ENCODE measurements at regions not wholly inside any gene's neighbourhood (a gene's known extent, or its start where the extent isn't known, plus 50 kb on each side); places are given as distances from the start of the nearest gene placed in this dataset.

- no peaks in the 10 kb centered on the region for H3K9me3 ChIP-seq
- H3K27ac ChIP-seq, result no peak overlapping the region
- no peaks in the 10 kb centered on the region for H3K27me3 ChIP-seq
- no peaks in the 10 kb centered on the region for H3K36me3 ChIP-seq
- DNase-seq, result no peak
- intact Hi-C loops (cut with DNase I), result no loop called here
- TF ChIP-seq CTCF (IDR thresholded peaks at IDR 0.05), result no peak
- H3K4me3 ChIP-seq, result no peak overlapping the region
- H3K4me1 ChIP-seq, result no peaks in the 10 kb centered on the region
- H3K9ac ChIP-seq (ENCODE audit: low read depth in 2 of 2, low read length in 2 of 2), result no peak overlapping the region
Measured at GRCh38 chr9:87213948-87214347, 266.6 kb upstream of the GAS1 start.

- no peak for DNase-seq
- intact Hi-C loops (cut with DNase I), result no loop called here
- no peak for TF ChIP-seq CTCF (IDR thresholded peaks at IDR 0.05)
- H3K4me1 ChIP-seq, result no peaks in the 10 kb centered on the region
- H3K9ac ChIP-seq (ENCODE audit: low read depth in 2 of 2, low read length in 2 of 2), result no peak overlapping the region
- no peak overlapping the region for H3K27ac ChIP-seq
- no peak overlapping the region for H3K4me3 ChIP-seq
- no peaks in the 10 kb centered on the region for H3K9me3 ChIP-seq
- H3K27me3 ChIP-seq, result no peaks in the 10 kb centered on the region
- no peaks in the 10 kb centered on the region for H3K36me3 ChIP-seq
Measured at GRCh38 chr9:87214991-87215390, 267.7 kb upstream of the GAS1 start.

- no peaks in the 10 kb centered on the region for H3K4me1 ChIP-seq
- intact Hi-C loops (cut with DNase I), result no loop called here
- H3K27ac ChIP-seq, result no peak overlapping the region
- no peak overlapping the region for H3K9ac ChIP-seq (ENCODE audit: low read depth in 2 of 2, low read length in 2 of 2)
- DNase-seq, result no peak
- no peaks in the 10 kb centered on the region for H3K36me3 ChIP-seq
- no peak for TF ChIP-seq CTCF (IDR thresholded peaks at IDR 0.05)
- H3K27me3 ChIP-seq, result no peaks in the 10 kb centered on the region
- H3K9me3 ChIP-seq, result no peaks in the 10 kb centered on the region
- no peak overlapping the region for H3K4me3 ChIP-seq
Measured at GRCh38 chr9:87216036-87216435, 268.7 kb upstream of the GAS1 start.

GRCh38 chr9:87216897-87217455 lies 269.7 kb upstream of the GAS1 start:
- H3K4me3 ChIP-seq, result no peak overlapping the region
- DNase-seq, result no peak
- H3K27me3 ChIP-seq, result no peaks in the 10 kb centered on the region
- no peak overlapping the region for H3K9ac ChIP-seq (ENCODE audit: low read depth in 2 of 2, low read length in 2 of 2)
- no peaks in the 10 kb centered on the region for H3K36me3 ChIP-seq
- intact Hi-C loops (cut with DNase I), result no loop called here
- no peak overlapping the region for H3K27ac ChIP-seq
- TF ChIP-seq CTCF (IDR thresholded peaks at IDR 0.05), result no peak
- no peaks in the 10 kb centered on the region for H3K4me1 ChIP-seq
- H3K9me3 ChIP-seq, result no peaks in the 10 kb centered on the region

- H3K36me3 ChIP-seq, result no peaks in the 10 kb centered on the region
- no peak overlapping the region for H3K27ac ChIP-seq
- intact Hi-C loops (cut with DNase I), result no loop called here
- H3K27me3 ChIP-seq, result no peaks in the 10 kb centered on the region
- H3K9ac ChIP-seq (ENCODE audit: low read depth in 2 of 2, low read length in 2 of 2), result no peak overlapping the region
- no peaks in the 10 kb centered on the region for H3K9me3 ChIP-seq
- TF ChIP-seq CTCF (IDR thresholded peaks at IDR 0.05), result no peak
- H3K4me3 ChIP-seq, result no peak overlapping the region
- DNase-seq, result no peak
- H3K4me1 ChIP-seq, result no peaks in the 10 kb centered on the region
Measured at GRCh38 chr9:87223392-87224246, 274.0 kb upstream of the DAPK1 start.
